ENCODE measurements at regions not wholly inside any gene's neighbourhood (a gene's known extent, or its start where the extent isn't known, plus 50 kb on each side); places are given as distances from the start of the nearest gene placed in this dataset.

- Histone ChIP-seq H3K27me3 (peaks cover 9% of the 10 kb centered on the region), H3K4me3 (no peak overlapping the region), H3K9me3 (ENCODE audit: low read depth) (no peaks in the 10 kb centered on the region), H3K4me2 (no peak overlapping the region), H3K4me1 (ENCODE audit: insufficient read depth) (no peaks in the 10 kb centered on the region), H3K36me3 (replicated peaks; ENCODE audit: insufficient read depth, low read depth) (no peaks in the 10 kb centered on the region), H3K27ac (no peak overlapping the region), H3K79me2 (no peaks in the 10 kb centered on the region), H3K9me2 (replicated peaks; ENCODE audit: insufficient read depth) (no peaks in the 10 kb centered on the region), H4K20me1 (ENCODE audit: insufficient read depth, poor library complexity, severe bottlenecking) (no peaks in the 10 kb centered on the region), H2AFZ (no peak overlapping the region)
- no peak for DNase-seq (ENCODE audit: low spot score)
- 93% methylated on average over 2 of the region's 2 CpGs for WGBS (ENCODE audit: low lambda C conversion rate, missing lambda C conversion rate)
- TF ChIP-seq EZH2phosphoT487 (IDR thresholded peaks at IDR 0.05; ENCODE audit: low read depth, severe bottlenecking, unreplicated experiment) = no peak
- TF ChIP-seq EZH2 (IDR thresholded peaks at IDR 0.05; ENCODE audit: borderline replicate concordance) = no peak
- TF ChIP-seq, protein P1, sequence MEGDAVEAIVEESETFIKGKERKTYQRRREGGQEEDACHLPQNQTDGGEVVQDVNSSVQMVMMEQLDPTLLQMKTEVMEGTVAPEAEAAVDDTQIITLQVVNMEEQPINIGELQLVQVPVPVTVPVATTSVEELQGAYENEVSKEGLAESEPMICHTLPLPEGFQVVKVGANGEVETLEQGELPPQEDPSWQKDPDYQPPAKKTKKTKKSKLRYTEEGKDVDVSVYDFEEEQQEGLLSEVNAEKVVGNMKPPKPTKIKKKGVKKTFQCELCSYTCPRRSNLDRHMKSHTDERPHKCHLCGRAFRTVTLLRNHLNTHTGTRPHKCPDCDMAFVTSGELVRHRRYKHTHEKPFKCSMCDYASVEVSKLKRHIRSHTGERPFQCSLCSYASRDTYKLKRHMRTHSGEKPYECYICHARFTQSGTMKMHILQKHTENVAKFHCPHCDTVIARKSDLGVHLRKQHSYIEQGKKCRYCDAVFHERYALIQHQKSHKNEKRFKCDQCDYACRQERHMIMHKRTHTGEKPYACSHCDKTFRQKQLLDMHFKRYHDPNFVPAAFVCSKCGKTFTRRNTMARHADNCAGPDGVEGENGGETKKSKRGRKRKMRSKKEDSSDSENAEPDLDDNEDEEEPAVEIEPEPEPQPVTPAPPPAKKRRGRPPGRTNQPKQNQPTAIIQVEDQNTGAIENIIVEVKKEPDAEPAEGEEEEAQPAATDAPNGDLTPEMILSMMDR (IDR thresholded peaks at IDR 0.05; ENCODE audit: poor library complexity) = no peak
Observed at GRCh38 chr16:50915120-50915519, 173.2 kb downstream of the CYLD start.

DNA sequence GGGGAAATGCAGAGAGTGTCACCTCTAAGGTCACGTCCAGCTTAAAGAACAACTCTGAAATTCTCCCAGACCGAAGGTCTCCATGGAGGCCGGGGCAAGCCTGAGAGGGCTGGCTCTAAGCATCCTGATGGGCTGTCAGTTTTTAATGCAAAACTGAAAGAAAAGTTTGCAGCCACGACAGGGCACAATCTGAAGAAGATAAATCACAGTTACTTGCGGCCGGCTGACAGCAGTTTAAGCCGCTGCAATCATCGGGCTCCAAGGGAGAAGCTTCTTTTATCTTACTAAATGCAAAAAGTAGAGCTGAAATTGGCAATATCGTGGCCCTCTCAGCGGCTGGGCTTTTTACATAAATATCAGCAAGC is 168.8 kb downstream of the CYLD start:
- Histone ChIP-seq H3K4me1 (ENCODE audit: insufficient read depth) (no peaks in the 10 kb centered on the region), H3K9me3 (ENCODE audit: low read depth) (no peaks in the 10 kb centered on the region), H3K36me3 (replicated peaks; ENCODE audit: insufficient read depth, low read depth) (no peaks in the 10 kb centered on the region), H3K27ac (no peak overlapping the region), H3K27me3 (peaks cover 9% of the 10 kb centered on the region), H3K9me2 (replicated peaks; ENCODE audit: insufficient read depth) (no peaks in the 10 kb centered on the region), H3K4me3 (no peak overlapping the region), H4K20me1 (ENCODE audit: insufficient read depth, poor library complexity, severe bottlenecking) (no peaks in the 10 kb centered on the region), H3K79me2 (no peaks in the 10 kb centered on the region), H2AFZ (peak overlapping the region; percentile 49), H3K4me2 (peak overlapping the region; percentile 52)
- no peak for DNase-seq (ENCODE audit: low spot score)
- 51% methylated on average over 10 of the region's 10 CpGs for WGBS (ENCODE audit: low lambda C conversion rate, missing lambda C conversion rate)
- TF ChIP-seq EZH2 (IDR thresholded peaks at IDR 0.05; ENCODE audit: borderline replicate concordance) (no peak), EZH2phosphoT487 (IDR thresholded peaks at IDR 0.05; ENCODE audit: low read depth, severe bottlenecking, unreplicated experiment) (no peak)
- TF ChIP-seq, protein P1 (IDR thresholded peaks at IDR 0.05; ENCODE audit: poor library complexity) = no peak

DNA sequence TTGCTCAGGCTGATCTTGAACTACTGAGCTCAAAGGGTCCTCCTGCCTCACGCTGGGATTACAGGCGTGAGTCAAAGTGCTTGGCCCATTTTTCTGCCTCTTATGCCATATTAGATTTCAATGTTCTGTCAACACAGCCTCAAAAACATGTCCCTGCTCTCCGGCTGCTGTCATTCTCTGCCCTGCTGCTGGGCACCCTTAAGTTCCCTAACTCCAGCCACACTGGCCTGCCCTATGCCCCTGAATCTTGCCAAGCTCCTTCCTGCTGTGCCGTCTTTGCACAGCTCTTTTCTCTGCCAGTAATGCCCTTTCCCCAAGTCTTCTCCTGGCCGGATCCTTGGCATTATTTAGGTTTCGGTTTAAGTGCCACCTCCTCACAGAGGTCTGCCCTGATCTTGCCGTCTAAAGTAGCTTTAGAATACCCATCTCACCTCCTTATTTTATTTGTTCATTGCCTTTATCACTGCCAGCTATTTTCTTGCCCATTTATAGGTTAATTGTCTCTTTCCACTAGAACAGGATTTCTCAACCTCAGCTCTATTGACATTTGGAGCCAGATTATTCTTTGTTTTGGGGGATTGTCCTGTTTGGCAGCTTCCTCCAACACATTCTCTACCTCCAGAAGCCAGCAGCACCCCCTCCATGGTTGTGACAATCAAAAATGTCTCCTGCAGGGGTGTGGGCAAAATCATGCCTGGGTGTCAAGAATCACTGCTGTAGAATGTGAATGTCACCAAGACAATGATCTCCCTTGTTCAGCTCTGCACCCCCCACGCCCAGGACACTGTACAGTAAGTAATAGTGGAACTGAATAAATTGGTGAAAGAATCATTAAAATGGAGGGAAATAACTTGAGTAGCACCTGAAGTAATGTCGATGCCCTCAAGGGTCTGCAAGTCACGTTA is 168.2 kb downstream of the CYLD start:
- 78% methylated on average over 10 of the region's 10 CpGs for WGBS (ENCODE audit: low lambda C conversion rate, missing lambda C conversion rate)
- DNase-seq (ENCODE audit: low spot score) = no peak
- no peak overlapping the region for H2AFZ ChIP-seq
- TF ChIP-seq, protein P1 (IDR thresholded peaks at IDR 0.05; ENCODE audit: poor library complexity) = no peak
- TF ChIP-seq EZH2phosphoT487 (IDR thresholded peaks at IDR 0.05; ENCODE audit: low read depth, severe bottlenecking, unreplicated experiment) (no peak), EZH2 (IDR thresholded peaks at IDR 0.05; ENCODE audit: borderline replicate concordance) (no peak)
- H4K20me1 ChIP-seq (ENCODE audit: insufficient read depth, poor library complexity, severe bottlenecking) = no peaks in the 10 kb centered on the region
- no peak overlapping the region for H3K4me3 ChIP-seq
- H3K4me1 ChIP-seq (ENCODE audit: insufficient read depth) = no peaks in the 10 kb centered on the region
- H3K4me2 ChIP-seq = peak overlapping the region; percentile 52
- H3K36me3 ChIP-seq (replicated peaks; ENCODE audit: insufficient read depth, low read depth) = no peaks in the 10 kb centered on the region
- no peaks in the 10 kb centered on the region for H3K9me3 ChIP-seq (ENCODE audit: low read depth)
- H3K27ac ChIP-seq = no peak overlapping the region
- H3K27me3 ChIP-seq = peaks cover 9% of the 10 kb centered on the region
- H3K9me2 ChIP-seq (replicated peaks; ENCODE audit: insufficient read depth) = no peaks in the 10 kb centered on the region
- no peaks in the 10 kb centered on the region for H3K79me2 ChIP-seq
